MCF 10A (cell line): ENCODE measurements at regions not wholly inside any gene's neighbourhood (a gene's known extent, or its start where the extent isn't known, plus 50 kb on each side); places are given as distances from the start of the nearest gene placed in this dataset.

Source experiments
- BruUV-seq: library from RNA; stranded (reverse); fragments of 400-500 nt; replicated peaks from 2 replicates; lab custom pipeline; 2021; lab: Mats Ljungman, UMichigan
- CTCF ChIA-PET: fragments of 300-600 bp; sonication (Branson Sonifier 250); formaldehyde crosslinking; extraction: SDS; loops from one replicate; lab custom pipeline; 2021; ENCODE audit warnings: antibody characterized with exemption, inconsistent platforms; lab: Yijun Ruan, JAX
- POLR2A ChIA-PET: fragments of 300-600, 350-650 bp; sonication (Branson Sonifier 250); formaldehyde crosslinking; extraction: SDS; loops from one replicate; lab custom pipeline; 2020; ENCODE audit warnings: antibody characterized with exemption, inconsistent platforms; lab: Yijun Ruan, JAX
- DNase-seq: peaks from one replicate; pipeline ENCODE4 v3.0.0-alpha.2; 2018; ENCODE audit not compliant: unreplicated experiment
- H3K27ac Mint-ChIP-seq: one replicate; pipeline ENCODE4 v1.8.0; 2022; ENCODE audit warnings: mild to moderate bottlenecking, low read depth, mixed read lengths; ENCODE audit not compliant: unreplicated experiment
- H3K27me3 Mint-ChIP-seq: one replicate; pipeline ENCODE4 v1.8.0; 2022; ENCODE audit warnings: mixed read lengths; ENCODE audit not compliant: insufficient read depth, unreplicated experiment
- H3K36me3 Mint-ChIP-seq: one replicate; pipeline ENCODE4 v1.8.0; 2022; ENCODE audit warnings: mild to moderate bottlenecking, moderate library complexity, mixed read lengths; ENCODE audit not compliant: insufficient read depth, unreplicated experiment
- H3K4me1 Mint-ChIP-seq: one replicate; pipeline ENCODE4 v1.8.0; 2022; ENCODE audit warnings: mixed read lengths; ENCODE audit not compliant: insufficient read depth, unreplicated experiment
- H3K4me3 Mint-ChIP-seq: one replicate; pipeline ENCODE4 v1.8.0; 2022; ENCODE audit warnings: mild to moderate bottlenecking, moderate library complexity, mixed read lengths; ENCODE audit not compliant: unreplicated experiment
- H3K9me3 Mint-ChIP-seq: one replicate; pipeline ENCODE4 v1.8.0; 2022; ENCODE audit warnings: mixed read lengths; ENCODE audit not compliant: unreplicated experiment
- intact Hi-C: fragments of 100-400 bp; cut with micrococcal nuclease; formaldehyde crosslinking; loops from 2 replicates; pipeline ENCODE4 v1.14.1; 2022
- TF ChIP-seq, protein P1 (sequence below): fragments of 200-600 bp; IDR thresholded peaks from one replicate; pipeline ENCODE4 v1.8.0; 2022; ENCODE audit warnings: antibody characterized with exemption, mild to moderate bottlenecking; ENCODE audit not compliant: unreplicated experiment

DNA sequence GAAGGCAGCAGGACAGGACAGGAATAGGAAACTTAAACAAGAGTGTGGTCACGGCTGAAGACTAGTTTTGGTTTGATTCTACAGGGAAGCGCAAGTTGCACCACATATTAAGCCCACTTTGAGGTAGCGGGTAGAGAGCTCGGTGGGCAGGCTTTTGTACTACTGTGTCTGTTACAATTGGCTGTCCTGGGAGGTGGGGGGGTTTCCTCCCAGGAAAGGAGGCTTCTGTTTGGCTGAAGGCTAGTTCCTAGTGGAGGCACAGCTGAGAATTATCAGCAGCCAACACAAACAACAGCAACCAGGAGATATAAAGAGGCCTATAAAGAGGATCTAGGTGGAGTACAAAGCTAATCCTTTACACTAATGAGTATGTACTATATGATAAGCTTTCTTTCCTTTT lies 62.7 kb downstream of the ZNF648 start:
- TF ChIP-seq, protein P1, sequence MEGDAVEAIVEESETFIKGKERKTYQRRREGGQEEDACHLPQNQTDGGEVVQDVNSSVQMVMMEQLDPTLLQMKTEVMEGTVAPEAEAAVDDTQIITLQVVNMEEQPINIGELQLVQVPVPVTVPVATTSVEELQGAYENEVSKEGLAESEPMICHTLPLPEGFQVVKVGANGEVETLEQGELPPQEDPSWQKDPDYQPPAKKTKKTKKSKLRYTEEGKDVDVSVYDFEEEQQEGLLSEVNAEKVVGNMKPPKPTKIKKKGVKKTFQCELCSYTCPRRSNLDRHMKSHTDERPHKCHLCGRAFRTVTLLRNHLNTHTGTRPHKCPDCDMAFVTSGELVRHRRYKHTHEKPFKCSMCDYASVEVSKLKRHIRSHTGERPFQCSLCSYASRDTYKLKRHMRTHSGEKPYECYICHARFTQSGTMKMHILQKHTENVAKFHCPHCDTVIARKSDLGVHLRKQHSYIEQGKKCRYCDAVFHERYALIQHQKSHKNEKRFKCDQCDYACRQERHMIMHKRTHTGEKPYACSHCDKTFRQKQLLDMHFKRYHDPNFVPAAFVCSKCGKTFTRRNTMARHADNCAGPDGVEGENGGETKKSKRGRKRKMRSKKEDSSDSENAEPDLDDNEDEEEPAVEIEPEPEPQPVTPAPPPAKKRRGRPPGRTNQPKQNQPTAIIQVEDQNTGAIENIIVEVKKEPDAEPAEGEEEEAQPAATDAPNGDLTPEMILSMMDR: no peak
- intact Hi-C loops: no loop called here
- DNase-seq: no peak
- Mint-ChIP-seq H3K4me3 (no peak overlapping the region), H3K9me3 (no peaks in the 10 kb centered on the region), H3K27me3 (peaks cover 24% of the 10 kb centered on the region), H3K4me1 (no peaks in the 10 kb centered on the region), H3K27ac (no peak overlapping the region), H3K36me3 (no peaks in the 10 kb centered on the region)
- ChIA-PET CTCF (no interaction called here), POLR2A (interaction anchor here (1.0 kb wide), 1 partner anchor 30 kb away, joined by 3 read pairs; no protein-coding TSS in a partner anchor)
- BruUV-seq: no TSS peak

DNA sequence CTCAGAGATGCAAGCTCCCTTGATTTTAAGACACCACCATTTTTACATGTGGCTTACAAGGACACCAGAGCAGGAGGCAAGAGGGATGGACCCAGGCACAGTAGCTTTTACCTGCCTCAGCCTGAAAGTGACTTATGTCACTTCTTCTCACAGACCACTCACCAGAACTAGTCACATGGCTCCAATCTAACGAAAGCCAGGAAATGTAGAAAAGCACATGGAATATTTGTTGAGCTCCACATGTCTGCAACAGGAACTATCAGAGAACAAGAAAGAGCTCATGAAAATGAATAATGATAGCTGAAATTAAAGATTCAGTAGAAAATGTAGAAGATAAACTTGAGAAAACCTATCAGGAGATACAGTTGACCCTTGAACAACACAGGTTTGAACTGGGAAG lies 69.4 kb downstream of the ZNF648 start:
- intact Hi-C loops: no loop called here
- BruUV-seq: no TSS peak
- CTCF ChIA-PET: no interaction called here

DNA sequence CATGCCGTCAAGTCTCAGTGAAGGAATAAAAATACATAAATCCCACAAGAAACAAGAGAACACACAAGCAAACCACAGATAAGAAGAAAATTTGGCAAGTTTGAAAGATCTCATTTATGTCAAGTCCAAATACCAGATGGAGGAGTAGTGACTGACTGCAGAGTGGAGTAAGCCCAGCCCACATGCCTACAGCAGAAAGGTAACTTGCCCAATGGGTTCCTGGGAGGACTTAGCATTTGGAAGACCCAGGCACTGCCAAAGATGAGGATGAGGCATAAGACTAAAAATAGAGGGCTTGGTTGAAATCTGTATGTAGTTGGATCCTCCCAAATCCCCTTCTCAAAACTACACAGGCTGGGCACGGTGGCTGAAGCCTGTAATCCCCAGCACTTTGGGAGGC lies 70.8 kb downstream of the ZNF648 start:
- H3K36me3 Mint-ChIP-seq: no peaks in the 10 kb centered on the region
- no peak overlapping the region for H3K4me3 Mint-ChIP-seq
- ChIA-PET POLR2A (no interaction called here), CTCF (no interaction called here)
- BruUV-seq: no TSS peak
- no peaks in the 10 kb centered on the region for H3K9me3 Mint-ChIP-seq
- no peaks in the 10 kb centered on the region for H3K4me1 Mint-ChIP-seq
- intact Hi-C loops: no loop called here
- H3K27ac Mint-ChIP-seq: no peak overlapping the region
- DNase-seq: no peak
- TF ChIP-seq, protein P1: no peak
- H3K27me3 Mint-ChIP-seq: peaks cover 36% of the 10 kb centered on the region

More for the DNA sequence above, 69.4 kb downstream of the ZNF648 start:
- Mint-ChIP-seq H3K4me1 (no peaks in the 10 kb centered on the region), H3K27me3 (peaks cover 26% of the 10 kb centered on the region), H3K27ac (no peak overlapping the region), H3K9me3 (no peaks in the 10 kb centered on the region), H3K36me3 (no peaks in the 10 kb centered on the region), H3K4me3 (no peak overlapping the region)
- TF ChIP-seq, protein P1: no peak
- POLR2A ChIA-PET: interaction anchor here (0.6 kb wide), 1 partner anchor 1085 kb away, joined by 3 read pairs; no protein-coding TSS in a partner anchor
- DNase-seq: no peak

DNA sequence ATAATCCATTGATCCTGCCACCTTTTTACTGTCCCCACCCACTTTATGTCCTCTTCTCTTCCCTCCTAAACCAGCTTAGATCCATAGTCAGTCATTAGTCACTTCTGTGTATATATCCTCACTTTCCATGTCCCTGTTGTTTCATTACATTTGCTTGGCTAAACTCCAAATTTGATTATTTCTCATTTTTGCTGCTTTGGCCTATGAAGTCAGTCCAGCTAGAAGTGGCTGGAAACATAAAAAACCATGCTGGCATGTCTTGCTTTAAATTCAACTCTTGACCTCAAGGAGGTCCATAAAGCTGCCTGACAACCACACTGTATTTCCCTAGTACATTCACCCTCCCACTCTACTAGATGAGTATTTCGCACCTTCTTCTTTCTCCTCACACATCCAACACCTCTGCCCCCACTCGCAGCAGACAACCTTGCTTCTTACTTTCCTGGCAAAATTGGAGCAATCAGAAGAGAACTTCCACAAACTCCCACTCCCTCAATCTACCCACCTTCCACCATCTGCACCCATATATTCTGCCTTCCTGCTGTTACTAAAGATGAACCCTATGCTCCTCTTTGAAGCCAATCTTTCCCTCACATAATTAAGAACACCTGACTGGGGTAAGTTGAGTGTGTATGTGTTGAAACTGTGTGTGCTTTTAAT lies 72.1 kb downstream of the ZNF648 start:
- no peak for DNase-seq
- TF ChIP-seq, protein P1: no peak
- Mint-ChIP-seq H3K9me3 (no peaks in the 10 kb centered on the region), H3K27ac (no peak overlapping the region), H3K4me1 (no peaks in the 10 kb centered on the region), H3K36me3 (no peaks in the 10 kb centered on the region), H3K27me3 (peaks cover 39% of the 10 kb centered on the region), H3K4me3 (no peak overlapping the region)
- ChIA-PET POLR2A (interaction anchor here (0.8 to 1.1 kb wide), 2 partner anchors 11 to 38 kb away, joined by 3 to 5 read pairs; no protein-coding TSS in a partner anchor), CTCF (no interaction called here)
- intact Hi-C loops: no loop called here
- BruUV-seq: no TSS peak
